ENCODE measurements at regions not wholly inside any gene's neighbourhood (a gene's known extent, or its start where the extent isn't known, plus 50 kb on each side); places are given as distances from the start of the nearest gene placed in this dataset.

DNA sequence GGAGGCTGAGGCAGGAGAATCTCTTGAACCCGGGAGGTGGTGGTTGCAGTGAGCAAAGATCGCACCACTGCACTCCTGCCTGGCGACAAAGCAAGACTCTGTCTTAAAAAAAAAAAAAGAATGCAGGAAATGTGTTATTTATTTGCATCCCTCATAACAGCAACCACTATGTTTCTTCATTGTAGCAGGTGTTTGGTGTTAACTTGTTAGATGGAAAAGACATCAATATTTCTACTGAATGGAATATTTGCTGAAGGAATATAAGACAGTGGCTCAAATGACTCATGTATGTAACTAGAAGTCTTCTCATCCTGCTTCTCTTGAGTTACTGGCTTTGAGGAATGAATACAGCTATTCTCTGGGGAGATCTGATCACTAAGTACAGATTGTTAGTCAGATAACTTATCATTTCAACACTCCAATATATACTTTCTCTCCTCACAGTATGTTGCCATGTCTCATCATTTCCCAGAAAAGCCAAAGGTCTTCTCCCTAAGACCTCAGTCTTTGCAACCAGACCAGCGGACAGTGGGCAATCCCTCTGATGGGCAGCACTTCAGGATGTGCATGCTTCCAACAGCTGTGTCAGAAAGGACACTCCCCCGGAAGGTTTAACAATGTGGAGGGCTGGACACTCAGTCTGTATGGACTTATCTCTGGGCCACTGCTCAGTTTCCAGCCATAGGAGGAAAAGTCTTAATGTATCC lies 104.4 kb upstream of the STK17B start:
- TF ChIP-seq YY1 (IDR thresholded peaks at IDR 0.05; ENCODE audit: insufficient read depth, insufficient read length) (no peak), SUZ12 (IDR thresholded peaks at IDR 0.05; ENCODE audit: extremely low read depth, insufficient read depth, insufficient read length) (no peak), ZNF274 (IDR thresholded peaks at IDR 0.05; ENCODE audit: low read depth, low read length) (no peak)
